Muscle of arm (tissue), 1 donor: ENCODE measurements at regions not wholly inside any gene's neighbourhood (a gene's known extent, or its start where the extent isn't known, plus 50 kb on each side); places are given as distances from the start of the nearest gene placed in this dataset.
"Not testable (repeated sequence)": the region's sequence is repeated elsewhere in the genome, so short reads cannot be mapped to it uniquely, and the experiment has no call there.

ENCODE experiments used
- DNase-seq: peaks from one replicate; pipeline ENCODE4 v3.0.0-alpha.2; 2013

GRCh38 chr6:3961581-3962215 is 112.5 kb downstream of the FAM50B start:
- DNase-seq, result no peak

DNA sequence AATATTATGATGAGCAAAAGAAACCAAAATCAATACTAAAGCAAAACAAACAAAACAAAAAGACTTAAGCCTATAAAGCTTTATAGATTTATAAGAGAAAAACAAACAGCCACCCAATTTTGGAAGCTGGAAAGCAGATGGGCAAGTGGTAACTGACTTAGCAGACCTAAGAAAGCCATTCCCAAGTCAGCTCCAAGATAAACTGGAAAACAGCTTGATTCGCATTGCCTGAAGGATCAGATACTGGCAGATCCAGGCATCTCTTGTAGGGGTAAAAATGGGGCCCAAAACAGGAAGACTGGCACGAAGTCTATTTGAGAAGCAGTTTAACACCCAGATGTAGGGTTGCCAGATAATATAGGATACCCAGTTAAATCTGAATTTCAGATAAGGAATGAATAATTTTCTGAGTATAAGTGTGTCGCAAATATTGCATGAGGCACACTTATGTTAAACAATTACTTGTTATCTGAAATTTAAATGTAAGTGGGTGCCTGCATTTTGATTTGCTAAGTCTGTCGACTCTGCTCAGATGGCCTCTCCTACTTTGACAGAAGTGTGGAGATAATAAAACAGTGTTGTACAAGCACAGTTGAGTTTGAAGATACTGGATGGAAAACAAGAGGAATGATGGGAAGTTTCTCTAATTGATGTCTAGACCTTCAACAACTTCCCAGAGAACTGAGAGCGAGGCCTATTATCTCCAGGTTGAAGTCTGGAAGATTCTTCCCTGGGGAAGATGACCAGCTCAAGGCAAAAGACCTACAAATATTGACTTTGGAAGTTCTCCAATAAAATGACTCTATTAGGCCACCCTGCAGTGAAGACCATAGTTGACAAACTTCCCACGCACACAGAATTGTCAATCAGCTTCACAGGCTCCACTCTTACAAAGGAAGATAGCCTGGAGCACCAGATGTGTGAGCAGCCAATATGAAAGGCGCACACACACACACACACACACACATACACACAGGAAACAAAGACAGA is 113.4 kb downstream of the FAM50B start:
- no peak for DNase-seq

DNA sequence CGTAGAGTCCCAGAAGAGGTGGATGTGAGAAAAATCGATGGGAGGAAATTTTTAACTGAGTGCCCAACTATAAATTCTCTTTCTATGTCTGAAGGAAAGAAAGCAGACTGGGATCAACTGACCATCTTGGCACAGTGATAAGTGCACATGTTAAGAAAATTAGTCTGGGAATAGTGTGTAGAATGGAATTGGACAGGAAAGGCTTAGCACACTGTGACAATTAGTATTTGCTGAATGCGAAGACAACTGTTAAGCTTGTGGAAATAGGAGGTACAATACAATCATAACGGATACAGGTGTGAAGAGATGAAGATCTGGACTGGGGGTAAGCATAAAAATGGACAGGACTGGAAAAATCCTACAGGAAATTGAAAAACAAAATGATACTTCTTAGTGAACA is 114.3 kb downstream of the FAM50B start:
- DNase-seq, result no peak

GRCh38 chr6:3965071-3965718 is 113.7 kb downstream of the FAM217A start:
- no peak for DNase-seq

DNA sequence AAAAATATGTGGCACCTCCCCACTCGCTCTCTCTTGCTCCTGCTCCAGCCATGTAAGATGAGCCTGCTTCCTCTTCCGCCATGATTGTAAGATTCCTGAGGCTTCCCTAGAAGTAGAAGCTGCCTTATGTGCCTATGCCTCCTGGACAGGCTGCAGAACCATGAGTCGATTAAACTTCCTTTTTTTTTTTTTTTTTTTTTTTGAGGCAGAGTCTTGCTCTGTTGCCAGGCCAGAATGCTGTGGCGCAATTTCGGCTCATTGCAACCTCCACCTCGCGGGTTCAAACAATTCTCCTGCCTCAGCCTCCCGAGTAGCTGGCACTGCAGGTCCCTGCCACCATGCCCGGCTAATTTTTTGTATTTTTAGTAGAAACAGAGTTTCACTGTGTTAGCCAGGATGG is 112.5 kb downstream of the FAM217A start:
- no peak for DNase-seq

- no peak for DNase-seq
Measured at GRCh38 chr6:3970097-3970496, 108.8 kb downstream of the FAM217A start.

DNA sequence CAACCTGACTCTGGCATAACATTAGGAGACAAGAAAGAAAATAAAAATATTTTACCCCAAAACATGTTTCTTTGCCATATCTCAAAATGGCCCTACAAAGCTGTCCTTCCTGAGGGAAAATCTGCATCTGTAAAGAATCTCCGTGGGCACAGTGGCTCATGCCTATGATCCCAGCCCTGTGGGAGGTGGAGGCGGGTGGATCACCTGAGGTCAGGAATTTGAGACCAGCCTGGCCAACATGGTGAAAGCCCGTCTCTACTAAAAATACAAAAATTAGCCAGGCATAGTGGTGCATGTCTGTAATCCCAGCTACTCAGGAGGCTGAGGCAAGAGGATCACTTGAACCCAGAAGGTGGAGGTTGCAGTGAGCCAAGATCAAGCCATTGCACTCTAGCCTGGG is 105.8 kb downstream of the FAM217A start:
- not testable (repeated sequence) for DNase-seq

DNA sequence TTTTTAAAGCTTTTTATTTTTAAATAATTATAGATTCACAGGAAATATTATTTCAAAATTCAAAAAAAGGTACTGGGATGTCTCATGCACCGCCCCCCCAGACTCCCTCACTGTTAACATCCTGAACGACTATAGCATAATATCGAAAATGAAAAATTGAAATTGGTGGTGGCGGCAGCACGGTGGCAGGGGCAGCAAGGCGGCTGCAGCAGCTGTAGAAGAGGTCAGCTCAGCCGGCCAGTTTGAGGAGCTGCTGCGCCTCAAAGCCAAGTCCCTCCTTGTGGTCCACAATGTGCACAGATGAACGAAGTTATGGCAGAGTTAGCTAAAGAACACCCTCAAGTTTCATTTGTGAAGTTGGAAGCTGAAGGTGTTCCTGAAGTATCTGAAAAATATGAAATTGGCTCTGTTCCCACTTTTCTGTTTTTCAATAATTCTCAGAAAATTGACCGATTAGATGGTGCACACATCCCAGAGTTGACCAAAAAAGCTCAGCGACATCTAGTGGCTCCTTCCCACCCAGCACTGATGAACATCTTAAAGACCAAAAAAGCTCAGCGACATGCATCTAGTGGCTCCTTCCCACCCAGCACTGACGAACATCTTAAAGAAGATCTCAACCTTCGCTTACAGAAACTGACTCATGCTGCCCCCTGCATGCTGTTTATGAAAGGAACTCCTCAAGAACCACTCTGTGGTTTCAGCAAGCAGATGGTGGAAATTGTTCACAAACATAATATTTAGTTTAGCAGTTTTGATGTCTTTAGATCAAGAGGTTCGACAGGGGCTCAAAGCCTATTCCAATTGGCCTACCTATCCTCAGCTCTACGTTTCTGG is 100.8 kb downstream of the FAM217A start:
- DNase-seq, result peak; percentile 86

- DNase-seq, result not testable (repeated sequence)
Measured at GRCh38 chr6:3978966-3979365, 100.0 kb downstream of the FAM217A start.

DNA sequence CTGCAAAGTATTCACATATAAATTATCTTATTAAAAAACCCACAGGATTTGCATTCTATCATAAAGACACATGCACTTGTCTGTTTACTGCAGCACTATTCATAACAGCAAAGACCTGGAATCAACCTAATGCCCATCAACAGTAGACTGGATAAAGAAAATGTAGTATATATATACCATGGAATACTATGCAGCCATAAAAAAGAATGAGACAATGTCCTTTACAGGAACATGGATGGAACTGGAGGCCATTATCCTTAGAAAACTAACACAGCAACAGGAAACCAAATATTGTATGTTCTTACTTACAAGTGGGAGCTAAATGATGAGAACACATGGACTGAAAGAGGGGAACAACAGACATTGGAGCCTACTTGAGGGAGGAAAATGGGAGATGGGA is 97.0 kb downstream of the FAM217A start:
- DNase-seq, result no peak

GRCh38 chr6:3983778-3984177 is 95.2 kb downstream of the FAM217A start:
- DNase-seq, result no peak

GRCh38 chr6:3984494-3984893 is 94.4 kb downstream of the FAM217A start:
- DNase-seq, result no peak

GRCh38 chr6:3986241-3986640 is 92.7 kb downstream of the FAM217A start:
- DNase-seq, result no peak

DNA sequence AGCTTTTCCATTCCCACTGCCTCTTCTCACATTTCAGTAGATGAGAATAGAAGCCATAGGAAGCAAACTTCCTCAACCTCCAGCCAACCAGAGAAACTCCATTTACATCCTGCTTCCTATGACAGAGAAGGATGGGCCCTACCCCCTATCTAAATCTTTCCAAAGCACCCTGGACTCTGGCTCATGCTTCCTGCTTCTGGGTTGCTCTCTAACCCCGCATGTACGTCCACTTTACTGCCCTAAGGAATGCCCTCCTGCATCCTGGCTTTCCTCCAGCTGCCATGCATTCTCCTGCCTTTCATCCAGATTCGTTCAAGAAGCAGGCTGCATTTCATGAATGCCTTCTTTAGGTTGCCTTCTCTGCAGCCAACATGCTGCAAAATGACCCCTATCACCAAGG is 91.9 kb downstream of the FAM217A start:
- no peak for DNase-seq

- DNase-seq, result no peak
Measured at GRCh38 chr6:3987576-3987975, 91.4 kb downstream of the FAM217A start.

GRCh38 chr6:3990692-3991491 is 88.0 kb downstream of the FAM217A start:
- peak; percentile 90 for DNase-seq

- DNase-seq, result no peak
Measured at GRCh38 chr6:3991941-3992340, 87.0 kb downstream of the FAM217A start.

GRCh38 chr6:3996349-3996748 is 82.6 kb downstream of the FAM217A start:
- DNase-seq, result no peak

GRCh38 chr6:3997177-3997770 is 81.7 kb downstream of the FAM217A start:
- peak; percentile 74 for DNase-seq
